CD4-positive, alpha-beta T cell treated with Interferon gamma for 1 hour (primary cell): ENCODE measurements at regions not wholly inside any gene's neighbourhood (a gene's known extent, or its start where the extent isn't known, plus 50 kb on each side); places are given as distances from the start of the nearest gene placed in this dataset.

Experiments
- DNase-seq: peaks from one replicate; pipeline ENCODE4 v3.0.0-alpha.2; 2020

GRCh38 chr13:59340151-59340550, 823.6 kb downstream of the DIAPH3 start:
- no peak for DNase-seq

GRCh38 chr13:59340581-59340980, 823.1 kb downstream of the DIAPH3 start:
- DNase-seq = no peak

DNA sequence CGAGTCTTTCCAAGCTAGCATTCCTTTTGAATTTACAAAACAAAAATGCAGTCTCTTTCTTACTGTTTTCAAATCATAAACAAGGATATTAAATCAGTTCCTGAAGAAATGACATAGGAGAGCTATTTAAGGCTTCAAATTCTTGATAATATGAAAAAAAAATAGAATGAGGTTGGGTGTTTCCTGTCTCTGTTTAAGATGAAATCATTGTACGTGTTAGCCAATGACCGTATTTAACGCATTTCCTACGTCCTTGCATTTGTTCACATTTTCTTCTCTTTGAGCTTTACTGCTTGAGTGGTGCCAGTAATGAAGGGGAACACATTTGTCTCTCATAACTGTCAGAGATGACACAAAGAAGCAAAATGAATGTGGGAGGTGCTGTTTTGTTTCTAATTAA, 821.3 kb downstream of the DIAPH3 start:
- no peak for DNase-seq

- no peak for DNase-seq
Measured at GRCh38 chr13:59343132-59343531, 820.6 kb downstream of the DIAPH3 start.

DNA sequence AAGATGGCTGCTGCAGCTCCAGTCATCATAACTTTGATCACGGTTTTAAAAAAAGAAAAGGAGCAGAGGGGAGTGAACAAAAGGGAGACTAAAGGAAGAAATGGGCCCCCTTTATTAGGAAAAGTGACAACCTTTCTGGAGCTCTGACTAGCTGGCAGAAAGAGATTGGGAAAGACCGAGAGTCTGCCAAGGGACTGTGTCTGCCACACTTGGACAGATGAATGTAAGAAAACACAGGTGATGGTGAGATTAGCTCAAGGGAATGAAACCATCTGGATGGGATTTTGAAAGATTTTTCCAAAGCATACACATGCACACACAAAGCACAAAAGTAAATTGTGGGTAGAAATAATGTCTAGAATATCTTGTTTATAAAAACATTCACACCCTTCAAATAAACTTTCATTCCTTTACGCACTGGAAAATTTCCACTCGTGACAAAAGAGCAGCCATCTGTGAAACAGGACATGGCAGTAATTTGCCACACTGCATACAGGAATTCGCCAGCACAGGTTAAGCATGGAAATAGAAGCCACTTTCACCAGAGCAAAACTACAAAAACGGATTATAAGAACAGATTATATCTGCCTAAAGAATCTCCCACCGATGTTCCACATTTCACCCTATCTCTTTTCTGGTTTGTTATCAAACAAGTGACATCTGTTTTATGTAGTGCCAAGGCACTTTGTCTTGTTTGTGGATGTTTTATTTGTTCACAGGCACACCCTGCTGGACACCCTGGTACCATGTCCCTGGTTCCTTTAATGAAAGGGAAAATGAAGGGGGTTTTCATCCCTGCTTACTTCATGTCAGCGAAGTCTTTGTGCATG, 819.5 kb downstream of the DIAPH3 start:
- DNase-seq = no peak

DNA sequence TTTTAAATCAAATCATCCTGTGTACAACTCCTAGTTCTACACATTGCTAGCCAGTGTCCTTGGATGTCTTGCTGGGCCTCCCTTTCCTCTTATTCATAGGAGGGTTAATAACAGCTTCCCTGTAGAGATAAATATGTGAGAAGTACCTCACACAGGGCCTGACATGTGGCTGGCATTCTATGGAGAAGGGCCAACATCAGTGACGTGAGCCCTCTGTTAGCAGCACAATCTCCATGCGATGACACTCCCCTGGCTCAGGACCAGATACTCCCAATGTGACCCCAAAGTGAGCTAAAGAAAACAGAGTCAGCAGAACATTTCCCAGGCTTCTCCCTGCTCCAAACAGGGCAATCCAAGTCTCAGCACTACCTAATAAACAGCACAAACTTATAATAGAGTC, 818.4 kb downstream of the DIAPH3 start:
- no peak for DNase-seq

- DNase-seq = no peak
Measured at GRCh38 chr13:59346999-59347723, 816.6 kb downstream of the DIAPH3 start.

GRCh38 chr13:59348617-59349016, 815.1 kb downstream of the DIAPH3 start:
- no peak for DNase-seq

DNA sequence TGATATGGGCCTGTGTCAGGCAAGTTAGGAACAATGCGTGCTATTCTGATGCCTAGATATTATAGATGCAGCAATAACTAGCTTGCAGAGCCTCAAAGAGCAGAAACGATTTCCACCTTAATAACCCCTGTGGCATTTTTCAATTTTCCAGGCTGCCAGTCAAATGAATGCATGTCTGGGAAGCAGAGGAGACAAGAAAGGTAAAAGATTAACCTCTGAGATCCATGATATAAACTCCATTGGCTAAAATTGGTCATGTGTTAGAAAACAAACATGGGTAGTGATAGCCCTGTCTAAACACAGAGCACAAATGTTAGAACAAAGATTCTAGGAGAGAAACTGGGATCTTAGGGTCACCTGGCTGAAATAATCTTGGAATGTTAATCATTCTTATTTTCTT, 811.1 kb downstream of the DIAPH3 start:
- no peak for DNase-seq

DNA sequence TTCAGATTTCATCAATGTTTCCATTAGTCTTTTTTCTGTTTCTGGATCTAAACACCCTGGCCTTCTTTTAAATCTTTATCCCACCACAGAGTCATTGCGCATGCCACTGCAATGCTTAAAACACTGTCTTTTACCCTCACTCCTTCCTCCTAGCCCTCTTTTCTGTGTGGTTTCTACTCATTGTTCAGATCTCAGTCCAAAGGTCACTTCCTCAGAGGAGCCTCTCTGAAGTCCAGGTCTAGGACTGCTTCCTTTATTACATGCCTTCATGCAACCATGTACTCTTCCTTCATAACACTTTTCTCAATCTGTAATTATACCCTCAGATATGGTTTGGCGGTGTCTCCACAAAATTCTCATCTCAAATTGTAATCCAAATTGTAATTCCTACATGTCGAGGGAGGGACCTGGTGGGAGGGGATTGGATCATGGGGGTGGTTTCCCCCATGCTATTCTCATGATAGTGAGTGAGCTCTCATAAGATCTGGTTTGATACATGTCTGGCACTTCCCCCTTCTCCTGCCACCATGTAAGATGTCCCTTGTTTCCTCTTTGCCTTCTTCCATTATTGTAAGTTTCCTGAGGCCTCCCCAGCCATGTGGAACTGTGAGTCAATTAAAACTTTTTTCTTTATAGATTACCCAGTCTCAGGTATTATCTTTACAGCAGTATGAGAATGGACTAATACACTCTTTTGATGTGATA, 808.9 kb downstream of the DIAPH3 start:
- DNase-seq = no peak

DNA sequence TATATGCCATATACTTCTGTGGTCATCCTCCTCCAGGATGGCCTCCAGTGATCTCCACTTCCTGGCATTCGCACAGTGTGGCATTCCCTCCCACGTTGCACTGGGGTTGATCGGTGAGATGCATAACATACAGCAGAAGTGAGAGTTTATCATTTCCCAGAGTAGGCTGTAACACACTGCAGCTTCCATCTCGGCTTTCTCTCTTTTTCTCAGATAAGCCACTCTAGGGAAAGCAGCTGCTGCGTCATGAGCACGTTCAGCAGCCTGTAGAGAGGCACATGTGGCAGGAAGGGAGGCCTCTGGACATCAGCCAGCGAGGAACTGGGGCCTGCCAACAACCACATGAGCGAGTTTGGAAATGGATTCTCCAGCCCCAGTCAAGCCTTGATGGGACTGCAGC, 807.1 kb downstream of the DIAPH3 start:
- no peak for DNase-seq

DNA sequence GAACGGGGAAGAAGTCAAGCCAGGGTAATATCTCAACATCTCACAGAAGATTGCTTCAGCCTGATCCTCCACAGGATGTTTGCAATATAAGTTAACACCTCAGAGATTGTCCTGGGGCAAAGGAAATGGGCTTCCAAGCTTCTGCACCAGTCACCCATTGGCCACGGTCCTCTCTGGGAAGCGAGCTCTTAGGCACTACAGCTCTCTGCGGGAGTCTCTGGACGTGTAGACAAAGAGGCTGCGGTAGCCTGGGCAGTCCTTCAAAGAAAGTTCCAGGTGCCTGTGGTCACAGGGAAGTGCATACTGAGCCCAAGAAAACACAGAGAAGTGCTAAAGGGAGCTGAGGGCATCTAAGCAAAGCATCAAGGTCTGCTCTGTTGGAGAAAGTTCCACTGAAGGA, 805.7 kb downstream of the DIAPH3 start:
- no peak for DNase-seq

GRCh38 chr13:59360108-59360507, 803.6 kb downstream of the DIAPH3 start:
- DNase-seq = no peak

DNA sequence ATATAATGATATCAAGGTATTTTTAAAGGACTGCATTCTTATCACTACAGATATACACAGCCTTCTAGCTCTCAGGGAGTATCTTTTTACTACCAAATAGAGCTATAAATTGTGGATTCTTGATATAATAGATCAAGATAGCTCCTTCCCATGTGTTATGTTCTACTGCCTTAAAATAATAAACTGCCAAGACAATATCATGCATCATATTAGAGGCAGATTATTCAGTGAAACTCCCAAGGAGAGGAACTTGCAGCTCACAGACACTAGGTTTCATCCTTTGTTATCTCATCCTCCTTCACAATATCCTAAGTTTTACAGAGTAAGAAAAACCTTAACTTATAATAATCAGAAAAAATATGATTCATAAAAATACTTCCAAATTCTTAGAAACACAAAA, 802.8 kb downstream of the DIAPH3 start:
- no peak for DNase-seq

DNA sequence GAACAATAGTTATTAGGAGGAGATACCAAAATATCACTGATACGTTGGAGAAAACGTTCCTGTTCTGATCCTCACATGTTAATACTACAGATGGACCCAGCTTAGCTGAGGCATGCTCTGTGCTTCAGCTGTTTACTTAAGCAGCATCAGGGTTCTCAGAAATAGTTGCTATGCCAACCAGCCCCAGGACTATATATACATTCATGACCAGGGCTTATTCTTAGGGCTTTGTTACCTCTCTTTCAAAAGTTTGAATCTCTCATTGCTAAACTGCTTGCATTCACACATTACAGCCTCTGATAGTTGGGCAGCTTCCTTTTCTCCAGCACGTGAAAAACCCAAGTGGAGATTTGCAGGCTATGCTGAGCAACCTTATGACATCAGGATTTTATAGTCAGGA, 800.4 kb downstream of the DIAPH3 start:
- DNase-seq = no peak

DNA sequence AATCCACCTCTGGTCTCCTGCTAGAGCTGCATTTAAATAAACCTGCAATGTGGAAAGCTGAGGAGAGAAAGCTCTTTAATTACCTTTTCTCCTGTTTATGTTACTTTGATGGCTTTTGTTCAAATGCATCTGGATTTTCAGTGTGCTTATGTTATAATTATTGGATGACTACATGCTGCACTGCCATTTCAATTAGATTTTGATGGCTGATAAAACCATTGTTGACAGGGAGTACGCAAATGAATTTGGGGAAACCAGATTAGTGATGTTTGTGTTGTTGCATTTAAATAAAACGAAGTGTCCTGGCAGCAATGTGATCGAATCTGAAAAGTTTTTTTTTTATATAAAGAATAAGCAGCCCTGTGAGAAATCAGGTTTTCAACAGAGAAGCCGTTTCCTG, 799.8 kb downstream of the DIAPH3 start:
- DNase-seq = no peak

DNA sequence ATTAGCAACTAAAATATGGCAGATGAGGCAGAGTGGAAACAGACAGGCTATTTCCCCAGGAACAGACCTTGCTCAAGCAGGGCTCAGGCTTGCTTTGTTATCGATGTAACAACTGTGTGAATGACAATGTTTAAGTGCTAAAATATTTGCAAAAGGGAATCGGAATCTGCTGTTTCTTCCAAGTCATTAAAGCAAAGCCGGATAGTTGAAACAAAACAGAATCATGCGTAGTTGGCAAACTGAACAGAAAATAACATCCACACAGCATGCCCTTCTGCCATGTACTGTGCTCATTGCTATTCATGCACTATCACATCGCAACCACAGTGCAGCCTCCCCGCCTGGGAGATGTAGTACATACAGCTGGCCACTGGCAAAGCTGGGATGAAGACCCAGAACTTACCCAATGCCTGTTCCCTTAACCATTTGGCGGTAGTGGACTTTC, 799.1 kb downstream of the DIAPH3 start:
- DNase-seq = no peak

DNA sequence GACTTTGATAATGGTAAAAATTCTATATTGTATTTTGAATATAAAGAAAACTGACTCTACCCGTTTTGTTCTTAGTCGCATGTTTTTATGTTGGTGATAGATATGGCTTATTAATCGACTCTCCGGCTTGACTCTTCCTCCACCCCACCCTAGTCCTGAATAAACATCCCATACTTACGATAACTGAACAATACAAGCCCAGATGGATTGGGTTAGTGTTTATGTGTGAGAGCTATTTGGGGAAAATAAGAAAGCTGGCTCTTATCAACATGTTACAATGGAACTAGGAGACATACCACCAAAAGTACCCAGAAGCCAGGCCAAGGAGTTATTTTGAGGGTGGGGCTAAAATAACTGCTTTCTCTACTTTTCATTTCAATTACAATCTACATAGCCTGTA, 796.3 kb downstream of the DIAPH3 start:
- DNase-seq = no peak

DNA sequence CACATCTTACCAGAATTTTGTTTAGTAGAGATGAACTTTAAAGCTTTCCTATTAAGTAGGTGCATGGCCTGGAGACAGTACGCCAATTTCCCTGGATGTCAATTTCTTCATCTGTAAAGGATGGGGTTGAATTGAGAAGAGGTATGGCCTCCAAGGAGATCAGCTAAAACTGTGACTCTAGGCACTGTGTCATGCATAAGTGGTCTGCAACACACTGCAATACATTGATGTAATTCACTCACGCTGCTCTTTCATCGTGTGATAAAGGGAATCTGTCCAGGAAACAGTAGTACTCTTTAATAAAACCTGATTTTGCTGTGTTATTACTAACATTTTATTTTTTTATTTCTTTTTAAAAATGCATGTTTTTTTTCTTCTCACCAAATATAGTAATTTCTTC, 795.8 kb downstream of the DIAPH3 start:
- no peak for DNase-seq

DNA sequence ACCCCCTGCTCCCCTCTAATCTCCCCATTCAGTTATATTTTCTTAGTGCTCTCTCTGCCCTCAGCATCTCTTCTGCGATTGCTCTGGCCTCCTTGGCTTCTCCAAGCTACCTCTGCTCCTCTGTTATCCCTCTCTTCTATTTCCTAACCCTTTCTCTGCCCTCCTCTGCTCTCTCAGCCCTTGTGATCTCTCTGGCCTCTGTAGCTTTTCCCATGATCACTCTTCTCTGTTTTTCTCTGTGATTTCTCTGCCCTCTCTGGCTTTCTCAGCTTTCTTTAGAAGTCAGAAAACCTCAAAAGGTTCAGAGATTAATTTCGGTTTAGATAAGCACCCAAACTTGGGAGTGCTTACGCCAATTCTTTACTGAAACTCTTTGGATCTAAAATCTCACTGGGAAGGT, 795.0 kb downstream of the DIAPH3 start:
- no peak for DNase-seq

GRCh38 chr13:59371229-59371628, 792.5 kb downstream of the DIAPH3 start:
- DNase-seq = no peak

DNA sequence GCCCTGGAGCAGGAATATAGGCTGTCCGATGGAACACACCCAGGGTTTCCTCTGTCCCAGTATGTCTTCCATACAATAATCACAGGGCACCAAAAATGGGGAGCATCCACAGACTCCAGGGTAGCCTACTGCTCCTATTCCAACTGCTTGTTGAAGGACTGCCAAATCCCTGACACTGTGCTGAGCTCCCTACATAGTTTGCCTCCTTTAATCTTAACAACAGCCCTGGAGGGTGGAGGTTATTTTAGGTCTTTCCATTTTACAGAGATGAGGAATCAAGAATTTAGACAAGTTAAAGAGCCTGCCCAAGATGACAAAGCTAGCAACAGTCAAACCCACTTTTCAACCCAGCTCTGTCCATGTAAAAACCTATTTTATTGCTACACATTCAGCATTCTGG, 790.4 kb downstream of the DIAPH3 start:
- no peak for DNase-seq

DNA sequence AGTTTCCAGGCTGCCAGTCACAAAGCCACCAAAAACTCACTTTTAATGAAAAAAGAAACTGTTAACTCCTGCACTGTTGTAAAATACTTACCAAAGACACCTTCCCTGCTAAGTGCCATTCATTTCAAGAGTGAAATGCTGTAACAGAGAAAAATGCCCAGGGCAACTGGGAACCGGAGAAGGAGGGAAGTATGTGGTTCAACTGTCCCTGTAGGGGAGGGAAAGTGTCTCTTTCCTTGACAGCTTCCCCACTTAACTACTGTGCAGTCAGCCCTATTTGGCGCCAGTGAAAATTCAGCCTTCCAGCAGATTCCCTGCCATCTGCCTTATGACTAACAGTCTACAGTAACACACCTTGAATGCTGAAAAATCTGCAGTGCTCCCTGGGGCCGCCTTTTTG, 789.0 kb downstream of the DIAPH3 start:
- no peak for DNase-seq

DNA sequence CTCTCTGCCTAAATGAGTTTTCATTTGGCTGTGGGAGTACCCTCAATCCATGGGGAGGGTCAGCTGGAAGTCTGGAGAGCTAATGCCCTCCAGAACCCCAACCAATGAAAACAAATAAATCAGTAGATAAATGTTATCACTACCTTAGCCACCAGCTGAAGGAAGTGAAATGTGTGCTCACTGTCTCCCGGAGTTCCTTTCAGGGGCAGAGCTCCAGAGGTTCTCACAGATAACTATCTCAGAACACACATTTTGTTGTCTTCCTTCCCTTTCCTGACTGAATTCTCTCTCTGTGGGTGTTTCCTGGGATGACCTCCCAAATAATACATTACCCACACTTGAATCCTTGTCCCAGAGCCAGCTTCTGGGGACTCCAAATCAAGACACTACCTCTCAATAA, 779.6 kb downstream of the DIAPH3 start:
- DNase-seq = no peak
